Mesenchymal stem cell (in vitro differentiated cells and primary cell): ENCODE measurements at regions not wholly inside any gene's neighbourhood (a gene's known extent, or its start where the extent isn't known, plus 50 kb on each side); places are given as distances from the start of the nearest gene placed in this dataset.

Source experiments
- DNase-seq: peaks from one replicate; pipeline ENCODE4 v3.0.0-alpha.2; 2013
- H2AFZ ChIP-seq: one replicate; pipeline ENCODE4 v1.6.1; 2013; ENCODE audit warnings: low read depth, mild to moderate bottlenecking, control low read depth, inconsistent platforms, low read length, moderate library complexity
- H2AK5ac ChIP-seq: 2 replicates; pipeline ENCODE4 v1.6.1; 2013; ENCODE audit warnings: low read length, moderate library complexity, mild to moderate bottlenecking, inconsistent platforms; ENCODE audit not compliant: severe bottlenecking
- H2BK120ac ChIP-seq: one replicate; pipeline ENCODE4 v1.6.1; 2013; ENCODE audit warnings: low read depth, mild to moderate bottlenecking, inconsistent platforms, low read length, moderate library complexity
- H2BK12ac ChIP-seq, 2 experiments: one replicate each; pipeline ENCODE4 v1.6.1; 2013; ENCODE audit warnings: inconsistent platforms in 2 of 2, low read length in 2 of 2, mild to moderate bottlenecking in 2 of 2, moderate library complexity in 2 of 2, control low read depth in 1 of 2
- H2BK15ac ChIP-seq: one replicate; pipeline ENCODE4 v1.6.1; 2013; ENCODE audit warnings: mild to moderate bottlenecking, low read depth, inconsistent platforms; ENCODE audit not compliant: poor library complexity, severe bottlenecking
- H2BK5ac ChIP-seq: 2 replicates; pipeline ENCODE4 v1.6.1; 2013; ENCODE audit warnings: low read depth, mild to moderate bottlenecking, low read length, control low read depth, inconsistent platforms; ENCODE audit not compliant: poor library complexity, severe bottlenecking
- H3K14ac ChIP-seq, 2 experiments: one replicate each; pipeline ENCODE4 v1.6.1; 2013; ENCODE audit warnings: inconsistent platforms in 2 of 2, low read length in 2 of 2, control low read depth in 1 of 2, mild to moderate bottlenecking in 1 of 2, moderate library complexity in 1 of 2
- H3K18ac ChIP-seq, 2 experiments: one replicate each; pipeline ENCODE4 v1.6.1; 2013; ENCODE audit warnings: inconsistent platforms in 2 of 2, low read length in 2 of 2, control low read depth in 1 of 2, low read depth in 1 of 2, mild to moderate bottlenecking in 1 of 2
- H3K23ac ChIP-seq, 2 experiments: one replicate each; pipeline ENCODE4 v1.6.1; 2013; ENCODE audit warnings: inconsistent platforms in 2 of 2, low read length in 2 of 2, mild to moderate bottlenecking in 2 of 2, moderate library complexity in 2 of 2, control low read depth in 1 of 2
- H3K27ac ChIP-seq: 2 replicates; pipeline ENCODE4 v1.5.1; 2013; ENCODE audit warnings: mild to moderate bottlenecking, moderate library complexity, low read length, control low read depth, inconsistent platforms; ENCODE audit not compliant: poor library complexity, severe bottlenecking
- H3K27me3 ChIP-seq, 2 experiments: 2 replicates each; pipeline versions ENCODE4 v1.6.1 to v1.7.0; 2013; ENCODE audit warnings: low read length in 2 of 2, mild to moderate bottlenecking in 2 of 2, moderate library complexity in 2 of 2, control low read depth in 1 of 2, inconsistent platforms in 1 of 2; ENCODE audit not compliant: control insufficient read depth in 1 of 2, insufficient read depth in 1 of 2
- H3K36me3 ChIP-seq, 2 experiments: 2 replicates each; pipeline versions ENCODE4 v1.6.1 to v1.7.0; 2013; ENCODE audit warnings: low read length in 2 of 2, control low read depth in 1 of 2, inconsistent platforms in 1 of 2, low read depth in 1 of 2, mild to moderate bottlenecking in 1 of 2; ENCODE audit not compliant: insufficient read depth in 2 of 2, control insufficient read depth in 1 of 2
- H3K4ac ChIP-seq, 2 experiments: one replicate each; pipeline ENCODE4 v1.6.1; 2013; ENCODE audit warnings: inconsistent platforms in 2 of 2, low read length in 2 of 2, mild to moderate bottlenecking in 2 of 2, moderate library complexity in 2 of 2, control low read depth in 1 of 2, low read depth in 1 of 2
- H3K4me1 ChIP-seq: 2 replicates; pipeline ENCODE4 v1.6.1; 2013; ENCODE audit warnings: low read depth, low read length, control low read depth; ENCODE audit not compliant: control insufficient read depth, insufficient read depth
- H3K4me2 ChIP-seq: 2 replicates; pipeline ENCODE4 v1.6.1; 2013; ENCODE audit warnings: low read length, mild to moderate bottlenecking, inconsistent platforms; ENCODE audit not compliant: poor library complexity, severe bottlenecking
- H3K4me3 ChIP-seq, 2 experiments: 2 replicates each; pipeline versions ENCODE4 v1.5.1 to v1.7.0; 2013; ENCODE audit warnings: low read length in 2 of 2, mild to moderate bottlenecking in 2 of 2, control low read depth in 1 of 2, low read depth in 1 of 2; ENCODE audit not compliant: insufficient read depth in 1 of 2
- H3K79me1 ChIP-seq: replicated peaks from 2 replicates; pipeline ENCODE4 v1.6.1; 2013; ENCODE audit warnings: mild to moderate bottlenecking, control low read depth, low read length, inconsistent platforms; ENCODE audit not compliant: poor library complexity, severe bottlenecking
- H3K9ac ChIP-seq: 2 replicates; pipeline ENCODE4 v1.7.0; 2013; ENCODE audit warnings: mild to moderate bottlenecking, low read length, moderate library complexity
- H3K9me3 ChIP-seq: 2 replicates; pipeline ENCODE4 v1.7.0; 2013; ENCODE audit warnings: mild to moderate bottlenecking, low read length; ENCODE audit not compliant: control insufficient read depth
- H4K8ac ChIP-seq: one replicate; pipeline ENCODE4 v1.6.1; 2013; ENCODE audit warnings: inconsistent platforms, mild to moderate bottlenecking, low read length, moderate library complexity
- H4K91ac ChIP-seq: one replicate; pipeline ENCODE4 v1.6.1; 2013; ENCODE audit warnings: mild to moderate bottlenecking, low read length, inconsistent platforms
- WGBS: methylation state at CpG from one replicate; pipeline ENCODE4 v1.1.7; 2013; ENCODE audit warnings: mixed read lengths; 5-methylcytosine and 5-hydroxymethylcytosine counted together

DNA sequence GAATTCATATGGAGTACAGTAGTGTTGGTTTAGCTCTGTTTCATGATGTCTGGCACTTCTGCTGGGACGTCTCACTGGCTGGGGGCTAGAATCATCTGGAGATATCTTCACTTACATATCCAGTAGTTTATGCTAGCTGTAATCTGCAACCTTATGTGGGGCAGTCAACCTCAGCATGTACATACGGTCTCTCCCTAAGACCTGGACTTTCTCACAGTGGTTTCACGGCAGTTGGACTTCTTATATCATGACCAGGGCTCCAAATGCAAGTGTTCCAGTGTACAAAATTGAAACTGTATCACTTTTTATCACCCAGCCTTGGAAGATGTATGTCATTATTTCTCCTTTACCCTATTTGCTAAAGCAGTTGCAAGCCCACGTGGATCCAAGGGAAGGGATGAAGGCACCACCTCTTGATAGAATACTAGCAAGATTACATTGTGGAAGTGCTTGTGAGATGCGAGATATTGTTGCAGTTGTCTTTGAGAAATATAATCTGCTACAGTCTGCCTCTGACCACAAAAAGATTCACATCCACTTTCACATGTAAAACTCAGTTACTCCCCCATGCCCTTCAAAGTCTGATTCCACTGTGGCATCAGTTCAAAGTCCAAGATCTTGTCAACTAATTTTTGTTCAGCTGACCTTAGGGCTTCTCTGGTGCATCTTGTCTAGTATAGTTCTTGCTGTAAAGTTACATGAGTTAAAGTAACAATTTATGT lies 316.6 kb upstream of the NCAM1 start:
- H3K4me2 ChIP-seq = no peak overlapping the region
- no peak overlapping the region for H3K9ac ChIP-seq
- no peak overlapping the region for H2BK5ac ChIP-seq
- DNase-seq = no peak
- H3K27ac ChIP-seq = no peak overlapping the region
- H2AK5ac ChIP-seq = no peak overlapping the region
- no peaks in the 10 kb centered on the region for H3K27me3 ChIP-seq
- no peak overlapping the region for H2BK15ac ChIP-seq
- H2BK120ac ChIP-seq = no peak overlapping the region
- H3K14ac ChIP-seq = no peak overlapping the region
- no peak overlapping the region for H3K4me3 ChIP-seq
- H4K8ac ChIP-seq = no peak overlapping the region
- WGBS = 80% methylated on average over 2 of the region's 5 CpGs
- no peak overlapping the region for H3K23ac ChIP-seq
- H3K4me1 ChIP-seq = no peaks in the 10 kb centered on the region
- H3K79me1 ChIP-seq = no peaks in the 10 kb centered on the region
- no peak overlapping the region for H4K91ac ChIP-seq
- no peak overlapping the region for H3K4ac ChIP-seq
- peaks cover 21% of the 10 kb centered on the region for H3K9me3 ChIP-seq
- H3K36me3 ChIP-seq = no peaks in the 10 kb centered on the region
- H2AFZ ChIP-seq = no peak overlapping the region
- H2BK12ac ChIP-seq = no peak overlapping the region
- H3K18ac ChIP-seq = no peak overlapping the region

DNA sequence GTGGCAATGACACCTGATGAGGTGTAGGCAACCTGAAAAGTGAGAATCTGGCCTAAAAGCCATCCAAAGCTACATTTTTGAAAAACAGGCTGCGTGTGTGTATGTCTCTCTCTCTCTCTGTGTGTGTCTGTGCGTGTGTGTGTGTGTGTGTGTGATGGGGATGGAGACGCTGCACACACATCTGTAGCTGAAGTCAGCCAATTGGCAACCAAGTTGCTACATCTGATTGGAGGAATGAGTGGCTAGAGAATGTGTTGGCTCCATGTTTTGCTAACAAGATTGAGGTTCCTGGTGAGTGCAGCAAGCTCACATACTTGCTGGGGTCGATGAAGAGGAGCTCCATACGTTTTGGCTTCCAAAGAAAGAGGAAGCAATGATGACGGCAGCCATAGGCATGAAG lies 311.4 kb upstream of the NCAM1 start:
- Histone ChIP-seq H3K27ac (no peak overlapping the region), H3K4me1 (no peaks in the 10 kb centered on the region), H4K8ac (no peak overlapping the region), H3K79me1 (no peaks in the 10 kb centered on the region), H2AK5ac (no peak overlapping the region), H3K27me3 (no peaks in the 10 kb centered on the region), H3K4me3 (no peak overlapping the region), H3K18ac (no peak overlapping the region), H2BK15ac (no peak overlapping the region), H3K14ac (no peak overlapping the region), H3K36me3 (no peaks in the 10 kb centered on the region), H3K9ac (no peak overlapping the region), H3K4me2 (no peak overlapping the region), H3K9me3 (no peaks in the 10 kb centered on the region), H2AFZ (no peak overlapping the region), H2BK5ac (no peak overlapping the region), H2BK12ac (no peak overlapping the region), H2BK120ac (no peak overlapping the region), H3K23ac (no peak overlapping the region), H4K91ac (no peak overlapping the region), H3K4ac (no peak overlapping the region)
- DNase-seq = no peak
- 62% methylated on average over 6 of the region's 6 CpGs for WGBS

DNA sequence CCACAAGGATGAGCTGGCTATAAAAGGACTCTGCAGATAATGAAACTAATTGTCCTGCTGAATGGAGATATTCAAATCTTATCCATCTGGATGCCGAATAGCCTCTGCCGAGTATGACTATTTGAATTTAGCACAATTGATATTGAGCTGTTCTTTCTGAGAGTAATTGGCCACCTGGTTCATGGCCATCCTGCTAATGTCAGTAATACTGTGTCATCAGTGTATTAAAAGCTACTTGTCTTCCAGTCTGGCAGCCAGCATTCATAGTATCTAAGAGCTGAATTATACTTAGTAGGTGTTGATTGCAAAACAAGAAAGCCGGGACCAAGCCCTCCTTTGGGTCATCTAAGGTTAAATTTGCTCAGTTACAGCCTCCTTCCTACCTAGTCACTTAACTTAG lies 310.7 kb upstream of the NCAM1 start:
- no peak overlapping the region for H3K14ac ChIP-seq
- no peak overlapping the region for H4K91ac ChIP-seq
- no peak overlapping the region for H2AFZ ChIP-seq
- H3K4ac ChIP-seq = no peak overlapping the region
- no peak overlapping the region for H3K18ac ChIP-seq
- no peaks in the 10 kb centered on the region for H3K79me1 ChIP-seq
- WGBS = 87% methylated on average over 3 of the region's 3 CpGs
- H4K8ac ChIP-seq = no peak overlapping the region
- H3K27me3 ChIP-seq = no peaks in the 10 kb centered on the region
- no peak overlapping the region for H2BK5ac ChIP-seq
- no peak overlapping the region for H3K23ac ChIP-seq
- H3K4me3 ChIP-seq = no peak overlapping the region
- H3K36me3 ChIP-seq = no peaks in the 10 kb centered on the region
- H2AK5ac ChIP-seq = no peak overlapping the region
- no peak overlapping the region for H2BK12ac ChIP-seq
- no peaks in the 10 kb centered on the region for H3K9me3 ChIP-seq
- no peak overlapping the region for H3K4me2 ChIP-seq
- H3K27ac ChIP-seq = no peak overlapping the region
- H2BK15ac ChIP-seq = no peak overlapping the region
- DNase-seq = no peak
- no peak overlapping the region for H2BK120ac ChIP-seq
- no peak overlapping the region for H3K9ac ChIP-seq
- no peaks in the 10 kb centered on the region for H3K4me1 ChIP-seq

DNA sequence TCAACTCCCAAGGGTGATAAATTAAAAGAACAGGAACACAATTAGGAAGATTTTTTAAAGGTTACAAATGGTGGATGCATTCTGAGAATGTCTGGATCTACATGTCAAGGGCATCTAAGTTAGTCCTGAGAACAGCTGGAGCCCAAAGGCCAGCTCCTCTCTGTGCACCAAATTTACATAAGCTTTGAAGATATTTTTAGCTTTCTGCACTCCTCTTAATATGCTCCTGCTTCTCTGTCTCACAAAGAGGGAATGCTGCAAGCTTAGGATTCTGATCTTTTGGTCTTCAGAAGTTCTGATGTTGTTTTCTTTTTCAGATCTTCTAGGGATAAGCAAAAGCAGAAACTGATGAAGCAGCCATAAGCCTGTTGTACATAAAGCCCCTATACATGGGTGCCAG lies 309.8 kb upstream of the NCAM1 start:
- no peak for DNase-seq
- Histone ChIP-seq H2BK120ac (no peak overlapping the region), H3K79me1 (no peaks in the 10 kb centered on the region), H3K4ac (no peak overlapping the region), H3K9ac (no peak overlapping the region), H3K36me3 (no peaks in the 10 kb centered on the region), H2AFZ (no peak overlapping the region), H4K8ac (no peak overlapping the region), H3K4me2 (no peak overlapping the region), H2AK5ac (no peak overlapping the region), H2BK12ac (no peak overlapping the region), H3K27me3 (no peaks in the 10 kb centered on the region), H3K14ac (no peak overlapping the region), H3K4me1 (no peaks in the 10 kb centered on the region), H3K23ac (no peak overlapping the region), H4K91ac (no peak overlapping the region), H2BK15ac (no peak overlapping the region), H3K18ac (no peak overlapping the region), H3K27ac (no peak overlapping the region), H3K9me3 (no peaks in the 10 kb centered on the region), H2BK5ac (no peak overlapping the region), H3K4me3 (no peak overlapping the region)
